HG03064 (cell line): ENCODE measurements at regions not wholly inside any gene's neighbourhood (a gene's known extent, or its start where the extent isn't known, plus 50 kb on each side); places are given as distances from the start of the nearest gene placed in this dataset.

ENCODE experiments used
- ATAC-seq: cut with Tn5 transposase; IDR thresholded peaks from one replicate; pipeline ENCODE4 v1.9.1; 2021; ENCODE audit warnings: low read depth; ENCODE audit not compliant: unreplicated experiment

DNA sequence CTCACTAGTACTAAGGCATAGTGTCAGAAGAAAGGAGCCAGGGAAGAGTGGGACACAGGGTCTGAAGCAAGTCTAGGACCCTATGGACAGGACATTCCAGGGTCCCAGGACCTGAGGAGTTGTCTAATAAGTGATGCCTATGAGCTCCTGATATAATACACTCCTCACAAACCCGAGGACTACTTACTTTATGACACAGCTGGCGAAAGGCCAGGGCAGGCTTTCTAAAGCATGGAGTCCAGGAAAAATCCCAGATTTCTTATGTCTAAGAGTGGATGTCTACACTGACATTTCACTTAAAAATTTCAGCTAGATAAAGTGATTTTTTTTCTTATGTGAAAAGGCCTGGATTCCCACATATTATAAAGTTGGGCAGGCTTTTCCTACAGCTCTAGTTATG is 502.2 kb upstream of the SETBP1 start:
- no peak for ATAC-seq

DNA sequence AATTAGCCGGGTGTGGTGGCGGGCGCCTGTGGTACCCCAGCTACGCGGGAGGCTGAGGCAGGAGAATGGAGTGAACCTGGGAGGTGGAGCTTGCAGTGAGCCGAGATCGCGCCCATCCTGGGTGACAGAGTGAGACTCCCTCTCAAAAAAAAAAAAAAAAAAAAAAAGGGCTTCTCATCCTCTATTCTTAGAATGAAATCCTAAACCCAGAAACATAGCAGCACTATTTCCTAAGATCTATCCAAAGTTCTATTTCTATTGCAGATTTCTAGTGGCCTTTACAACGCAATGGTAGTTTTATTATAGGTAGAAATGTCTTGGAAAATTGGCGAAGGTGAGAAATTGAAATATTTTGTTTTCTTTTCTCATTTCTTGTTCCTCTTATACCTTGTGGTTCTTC is 501.0 kb upstream of the SETBP1 start:
- ATAC-seq: no peak

DNA sequence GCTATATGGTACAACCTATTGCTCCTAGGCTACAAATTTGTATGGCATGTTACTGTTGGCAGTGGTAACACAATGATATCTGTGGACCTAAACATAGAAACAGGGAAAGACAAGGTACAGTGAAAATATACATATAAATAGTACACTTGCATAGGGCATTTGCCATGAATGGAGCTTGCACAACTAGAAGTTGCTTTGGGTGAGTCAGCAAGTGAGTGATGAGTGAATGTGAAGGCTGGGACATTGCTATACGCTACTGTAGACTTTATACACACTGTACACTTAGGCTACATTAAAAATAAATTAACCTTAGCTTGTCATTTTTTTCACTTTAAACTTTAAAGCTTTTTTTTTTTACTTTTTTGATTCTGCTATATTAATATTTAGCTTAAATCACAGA is 500.0 kb upstream of the SETBP1 start:
- no peak for ATAC-seq

DNA sequence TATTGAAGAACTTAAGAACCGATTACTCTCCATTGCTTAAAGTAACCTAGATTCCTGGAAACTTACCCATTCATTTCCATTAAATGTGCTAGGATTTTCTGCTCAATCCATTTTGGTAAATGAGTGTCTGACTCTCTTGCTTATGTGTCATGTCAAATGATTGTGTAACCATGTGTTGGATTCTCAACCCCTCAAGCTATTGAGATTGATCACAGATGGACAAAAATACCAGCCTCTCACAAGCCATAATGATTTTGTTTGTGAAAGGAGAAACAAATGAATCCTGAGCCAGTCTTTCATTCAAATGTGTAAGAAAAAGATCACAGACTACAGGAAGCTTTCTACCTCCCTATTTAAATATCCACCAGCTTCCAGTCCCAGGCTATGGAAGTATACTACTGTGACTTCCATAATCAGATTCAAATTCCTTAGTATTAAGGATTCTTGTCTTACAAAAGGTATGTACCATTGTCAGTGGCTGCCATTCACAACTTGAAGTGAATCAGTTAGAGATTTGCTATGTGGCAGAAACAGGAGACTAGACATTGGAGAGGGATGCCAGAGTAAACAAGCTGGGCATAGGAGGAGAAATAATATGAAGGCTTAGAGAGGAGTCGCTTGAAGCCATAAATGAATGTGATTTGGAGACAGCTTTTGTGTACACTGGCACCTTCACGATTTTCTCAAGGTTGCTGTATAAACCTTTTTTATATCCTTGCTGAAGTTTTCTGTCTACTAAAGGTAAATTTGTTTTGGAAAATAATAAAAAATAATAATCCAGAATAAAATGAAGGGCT is 498.5 kb upstream of the SETBP1 start:
- no peak for ATAC-seq

DNA sequence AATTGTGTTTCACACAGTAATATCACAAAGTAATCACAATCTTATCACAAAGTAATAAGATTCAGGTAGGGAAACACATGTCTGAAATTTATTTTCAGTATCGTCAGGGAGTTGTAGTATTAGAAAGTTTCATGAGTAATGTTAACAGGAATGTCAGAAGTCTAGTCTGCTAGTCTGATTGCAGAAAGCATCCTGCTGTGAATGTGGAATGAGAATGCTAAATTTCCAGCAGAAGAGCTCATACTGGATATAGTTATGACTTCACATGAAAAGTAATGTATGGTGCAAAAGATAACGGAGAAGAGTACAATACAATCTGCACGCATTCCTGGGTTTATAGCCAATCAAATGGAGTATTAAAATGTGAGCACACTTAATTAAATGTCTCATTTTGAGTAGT is 494.7 kb upstream of the SETBP1 start:
- no peak for ATAC-seq

DNA sequence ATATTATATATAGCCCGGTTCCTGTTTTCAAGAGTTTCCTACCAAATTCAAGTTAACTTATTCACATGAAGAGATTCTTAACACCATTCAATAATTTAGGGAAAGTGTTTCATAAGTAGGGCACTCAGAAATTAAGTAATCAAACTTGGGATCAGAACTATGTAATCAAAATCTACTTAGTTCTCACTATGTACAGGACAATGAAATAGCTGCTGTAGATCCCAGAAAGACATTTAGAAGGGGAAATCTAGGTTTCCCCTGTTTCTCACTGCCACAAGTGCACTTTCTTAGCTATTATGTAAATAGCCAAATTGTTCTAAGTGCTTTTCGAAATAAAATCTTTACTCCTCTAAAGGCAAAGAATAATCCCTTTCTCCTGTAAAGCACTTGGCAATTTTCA is 493.6 kb upstream of the SETBP1 start:
- ATAC-seq: no peak

DNA sequence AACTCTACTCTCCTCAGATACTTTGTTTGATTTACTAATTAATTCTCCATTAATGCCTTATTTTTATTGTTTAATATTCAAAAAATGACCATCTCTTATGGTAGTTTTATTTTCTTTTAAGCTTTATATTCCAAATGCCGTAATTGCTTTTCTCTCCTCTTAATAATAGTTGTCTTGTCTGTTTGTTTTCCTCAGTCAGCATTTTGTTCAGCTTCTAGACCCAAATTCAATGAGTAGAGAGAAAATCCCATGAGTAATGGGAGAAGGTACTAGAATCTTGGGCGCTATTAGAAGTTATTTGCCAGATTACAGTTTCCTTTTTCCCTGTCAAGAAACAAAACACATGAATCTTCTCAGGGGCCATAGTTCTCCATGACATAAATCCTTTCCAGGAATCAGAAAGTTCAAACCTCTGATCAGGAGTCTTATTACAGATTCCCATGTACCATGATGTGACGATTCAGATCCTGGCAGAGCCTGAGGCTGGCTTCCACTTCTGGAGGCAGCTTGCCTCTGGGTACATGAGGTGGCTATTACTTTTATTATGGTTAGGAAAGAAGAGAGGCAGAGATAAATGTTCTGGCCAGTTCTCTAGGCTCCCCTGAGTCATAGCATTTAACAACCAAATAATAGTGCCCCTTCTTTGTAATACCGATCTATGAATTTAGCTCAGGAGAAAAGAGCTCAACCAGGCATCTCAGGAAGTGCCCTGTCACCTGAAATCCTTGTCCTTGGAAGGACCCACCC is 485.1 kb upstream of the SETBP1 start:
- ATAC-seq: no peak

DNA sequence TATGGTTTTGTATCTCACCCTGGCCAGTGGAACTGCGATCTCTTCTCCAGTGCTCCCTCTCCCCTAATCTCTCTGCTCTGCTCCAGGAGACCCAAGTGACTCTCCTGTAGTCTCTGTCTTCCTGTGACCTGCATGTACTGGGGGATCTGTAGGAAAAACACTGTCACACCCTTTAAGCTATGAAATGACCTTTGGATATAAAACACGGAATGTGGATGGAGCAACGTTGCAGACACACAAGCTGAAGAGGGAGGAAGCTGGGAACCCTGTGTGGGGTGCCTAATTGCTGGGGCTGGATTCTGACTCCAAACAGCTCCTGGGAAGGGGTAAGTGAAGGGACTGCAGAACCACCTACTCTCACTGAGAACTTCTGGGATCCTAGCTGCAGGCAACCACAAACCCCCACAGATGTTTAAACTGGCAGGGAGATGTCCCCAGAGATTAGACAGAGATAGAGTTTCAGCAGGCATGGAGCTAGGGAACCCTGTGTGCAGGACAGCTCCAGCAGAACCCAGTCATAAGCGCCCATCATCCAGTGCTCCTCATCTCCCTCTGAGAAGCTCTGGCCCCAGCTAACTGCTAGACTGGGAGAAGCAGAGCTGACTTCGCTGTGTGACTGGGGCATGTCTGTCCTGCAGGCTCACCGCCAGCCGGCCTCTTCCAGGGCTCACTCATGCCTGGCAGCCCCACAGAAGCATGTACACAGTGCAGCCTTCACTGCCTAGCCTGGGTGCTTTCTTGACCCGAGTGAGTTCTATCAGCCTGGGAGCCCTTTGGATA is 482.7 kb upstream of the SETBP1 start:
- ATAC-seq: no peak

DNA sequence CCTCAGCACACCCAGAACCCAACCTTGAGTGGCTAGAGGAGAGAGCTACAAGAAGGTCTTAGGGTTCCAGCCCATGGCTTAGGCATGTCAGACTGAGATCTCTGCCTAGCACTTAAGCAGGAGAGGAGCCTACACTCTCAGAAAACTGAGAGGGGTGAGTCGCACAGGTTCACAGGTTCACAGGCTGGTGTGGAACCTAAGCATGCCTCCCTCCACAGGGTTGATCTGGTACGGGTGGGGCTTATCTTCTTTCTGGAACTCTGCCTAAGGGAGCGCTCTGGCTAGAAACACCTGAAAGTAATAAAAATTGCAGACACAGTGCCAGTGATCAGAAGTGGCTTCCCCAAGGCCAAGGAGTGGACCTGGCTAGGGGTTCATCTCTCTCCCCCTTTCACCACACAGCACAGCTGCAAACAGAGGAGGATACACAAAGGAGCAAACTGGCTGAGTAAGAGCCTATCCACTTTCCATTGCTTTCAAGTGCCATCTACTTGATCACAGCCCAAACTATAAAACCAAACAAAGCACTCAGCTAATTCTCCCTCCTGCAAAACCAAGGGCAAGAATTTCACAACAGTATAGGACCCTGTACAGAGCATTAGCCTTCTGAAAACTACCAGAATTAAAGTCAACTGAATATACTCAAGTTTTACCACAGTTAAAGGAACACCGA is 481.9 kb upstream of the SETBP1 start:
- ATAC-seq: no peak

DNA sequence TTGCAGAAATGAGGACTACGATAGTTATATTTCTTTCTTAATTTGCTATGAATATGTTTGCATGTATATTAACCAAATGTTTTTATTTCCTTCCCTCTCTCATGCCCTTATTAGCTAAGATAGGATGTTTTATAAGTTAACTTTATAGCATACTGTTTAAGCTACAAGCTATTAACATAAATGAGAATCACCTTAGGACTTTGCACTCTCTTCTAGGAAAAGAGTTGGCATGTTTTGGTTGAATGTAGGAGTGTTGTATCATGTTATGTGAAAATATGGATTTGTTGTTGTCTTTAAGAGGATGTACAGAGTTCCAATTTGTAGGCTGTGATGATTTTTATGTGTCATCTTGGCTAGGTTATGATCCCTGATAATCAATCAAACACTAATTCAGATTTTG is 467.4 kb upstream of the SETBP1 start:
- ATAC-seq: no peak

DNA sequence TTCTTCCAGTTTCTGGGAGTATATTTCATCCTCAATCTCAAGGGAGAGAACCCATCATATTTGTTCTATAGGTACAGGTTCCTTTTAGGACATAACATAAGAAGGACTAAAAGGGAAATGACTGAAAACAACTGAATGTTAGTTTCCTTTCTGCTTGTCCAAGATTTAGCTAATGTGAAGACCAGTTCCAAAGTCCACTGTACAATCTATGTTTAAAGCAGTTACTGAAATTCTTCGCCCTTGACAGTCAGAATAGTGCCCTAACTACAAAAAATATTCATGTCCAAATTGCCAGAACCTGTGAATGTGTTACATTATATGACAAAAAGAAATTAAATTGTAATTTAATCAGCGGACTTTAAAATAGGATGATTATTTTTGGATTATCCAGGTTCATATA is 466.3 kb upstream of the SETBP1 start:
- ATAC-seq: no peak

DNA sequence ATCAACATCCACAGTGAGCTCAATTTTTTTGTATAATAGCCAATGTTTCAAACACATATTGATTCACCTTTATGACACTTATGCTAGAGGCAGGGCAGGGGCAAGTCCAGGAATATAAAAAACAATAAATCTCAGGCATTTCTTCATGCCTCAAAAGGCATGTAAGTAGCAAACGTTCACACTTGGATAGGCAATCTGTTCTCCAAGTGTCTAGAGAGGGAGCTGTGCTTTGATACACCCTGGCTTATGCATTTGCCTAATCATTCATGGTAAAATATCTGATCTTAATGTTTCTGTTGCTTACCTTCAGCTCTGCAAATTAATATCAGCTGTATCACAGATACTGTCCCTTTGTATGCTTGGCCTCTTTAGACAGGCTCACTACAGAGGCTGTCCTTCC is 464.5 kb upstream of the SETBP1 start:
- no peak for ATAC-seq

DNA sequence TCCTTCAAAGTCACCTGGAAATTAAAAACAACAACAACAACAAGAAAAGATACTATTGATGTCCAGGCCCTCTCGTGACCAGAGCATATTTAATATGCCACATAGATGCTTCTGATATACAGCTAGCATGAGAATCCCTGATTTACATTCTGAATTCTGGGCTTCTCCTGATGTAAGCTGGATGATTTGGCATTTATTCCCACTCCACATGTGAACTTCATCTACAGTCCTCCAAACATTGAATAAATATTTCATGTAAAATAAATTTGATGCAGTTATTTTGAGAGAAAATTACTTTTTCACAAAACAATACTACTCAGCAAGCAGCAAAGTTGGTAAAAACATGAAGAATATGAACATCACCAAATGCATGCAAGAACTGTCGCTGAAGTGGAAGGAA is 453.2 kb upstream of the SETBP1 start:
- ATAC-seq: no peak

DNA sequence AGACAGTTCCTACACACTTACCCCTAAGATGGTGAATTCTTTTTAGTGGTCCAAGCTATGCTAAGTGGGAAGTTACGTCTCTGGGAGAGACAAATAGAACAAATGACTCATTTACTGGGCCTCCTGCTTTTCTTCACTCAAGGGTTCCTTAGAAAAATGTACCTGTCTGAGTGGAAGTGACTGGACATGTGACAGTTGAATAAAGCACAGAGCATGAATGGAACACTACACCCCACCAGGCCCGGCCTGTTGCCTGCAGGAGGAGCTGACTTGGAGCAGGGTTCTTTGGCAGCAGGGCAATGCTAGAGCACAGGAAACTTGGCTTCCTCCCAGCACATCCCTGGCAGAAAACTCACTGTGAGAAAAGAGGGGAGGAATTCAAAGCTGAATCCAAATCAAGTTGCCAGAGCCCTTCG is 451.0 kb upstream of the SETBP1 start:
- ATAC-seq: no peak

DNA sequence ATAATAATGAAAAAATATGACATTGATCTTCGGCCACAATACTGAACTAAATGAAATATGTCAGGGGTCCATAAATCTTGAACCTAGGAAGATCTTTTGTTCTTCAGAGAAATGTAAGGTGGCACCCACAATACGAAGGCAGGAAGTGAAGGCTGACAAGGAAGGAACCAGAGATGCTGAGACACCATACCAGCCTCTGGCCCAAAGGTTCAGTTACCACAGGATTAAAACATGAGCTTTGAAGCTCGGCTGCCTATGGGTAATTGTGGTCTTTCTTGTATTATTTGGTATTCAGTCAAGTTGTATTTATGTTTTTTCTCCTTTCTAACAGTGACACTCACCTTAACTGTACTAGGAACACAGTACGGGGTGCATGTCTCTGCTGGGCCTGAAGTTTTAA is 448.8 kb upstream of the SETBP1 start:
- no peak for ATAC-seq

DNA sequence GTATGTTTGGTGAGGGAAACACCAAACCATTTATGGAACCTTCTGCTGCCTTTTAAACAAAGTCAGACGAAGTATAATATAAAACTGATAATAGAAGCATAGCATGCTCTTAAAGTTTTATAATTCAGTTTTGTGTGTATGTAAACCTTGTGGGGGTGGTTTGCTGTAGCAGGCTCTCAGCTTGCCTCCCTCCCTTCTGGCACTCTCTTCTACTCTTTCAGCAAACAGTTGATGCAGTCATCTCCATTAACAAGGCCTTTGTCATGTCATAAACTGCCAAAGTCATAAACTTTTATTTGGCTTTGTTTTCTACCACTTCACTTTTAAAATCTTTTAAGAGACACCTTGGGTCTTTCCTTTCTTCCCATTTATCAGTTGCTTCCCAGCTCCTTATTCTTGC is 448.2 kb upstream of the SETBP1 start:
- no peak for ATAC-seq

DNA sequence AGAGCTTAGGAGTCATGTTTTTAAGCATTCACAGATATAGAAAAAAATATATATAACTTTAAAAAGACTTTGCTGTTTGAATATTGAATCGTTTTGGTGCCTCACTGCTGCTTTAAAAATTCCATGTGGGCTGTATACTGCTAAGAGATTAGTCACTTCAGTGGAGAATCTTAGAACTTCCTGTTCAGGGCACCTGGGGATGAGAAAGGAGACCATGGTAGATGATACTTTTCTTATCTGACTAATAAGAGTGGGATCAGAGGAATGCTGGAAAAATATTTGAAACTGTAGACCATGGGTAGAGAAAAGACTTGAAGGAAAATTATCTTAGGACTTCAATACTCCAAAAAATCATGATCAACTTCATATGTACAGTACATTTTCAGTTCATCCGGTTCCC is 442.2 kb upstream of the SETBP1 start:
- no peak for ATAC-seq

DNA sequence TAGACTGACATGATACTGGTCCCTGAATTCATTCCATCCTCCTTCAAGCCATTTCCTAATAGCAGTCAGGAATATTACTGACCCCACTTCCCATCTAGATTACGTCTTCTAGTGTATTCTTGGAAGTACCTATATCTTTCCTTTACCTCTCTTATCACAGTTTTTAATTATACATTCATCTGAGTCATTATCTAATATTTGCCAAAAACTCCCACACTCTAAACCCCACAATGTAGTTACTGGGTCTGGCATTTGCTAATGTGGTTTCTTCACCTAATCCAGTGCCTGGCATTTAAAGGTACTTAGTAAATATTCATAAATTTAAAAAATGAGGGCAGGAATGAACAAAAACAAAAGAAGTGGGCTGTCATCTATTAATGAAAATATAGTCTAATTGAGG is 441.8 kb upstream of the SETBP1 start:
- ATAC-seq: no peak

DNA sequence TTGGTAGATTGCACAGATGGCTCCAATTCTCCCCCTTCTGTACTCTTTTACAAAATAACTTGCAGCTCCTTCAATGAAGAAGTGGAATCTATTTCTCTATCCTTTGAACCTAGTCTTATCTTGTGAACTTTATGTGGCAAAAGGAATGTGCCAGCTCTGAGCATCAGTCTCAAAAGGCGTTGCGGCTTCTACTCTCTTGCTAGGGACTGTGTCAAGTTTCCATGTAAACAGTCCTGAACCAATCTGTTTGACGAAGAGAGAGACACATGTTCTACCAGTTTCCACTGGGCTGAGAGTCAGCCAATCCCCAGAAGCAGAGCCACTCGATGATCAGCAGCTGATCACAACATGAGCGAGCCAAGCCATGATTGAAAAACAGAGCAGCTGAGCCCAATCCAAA is 439.7 kb upstream of the SETBP1 start:
- no peak for ATAC-seq

DNA sequence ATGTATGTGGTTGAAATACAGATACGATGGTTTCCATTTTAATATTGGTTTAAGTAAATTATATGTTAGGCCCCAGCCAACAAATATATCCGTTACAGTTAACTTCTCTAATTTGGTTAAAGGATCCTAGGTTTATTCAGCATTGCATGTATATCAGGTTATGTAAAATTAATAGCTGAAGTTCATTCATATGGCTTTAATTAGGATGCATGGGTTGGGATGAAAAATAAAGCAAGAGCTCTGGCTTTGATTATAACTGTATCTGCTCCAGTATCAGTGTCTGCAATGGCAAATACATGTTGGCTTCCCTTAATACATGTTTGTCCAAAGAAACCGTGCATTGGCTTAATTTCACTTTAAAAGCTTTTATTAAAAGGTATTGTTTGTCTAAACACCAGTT is 435.7 kb upstream of the SETBP1 start:
- ATAC-seq: no peak

DNA sequence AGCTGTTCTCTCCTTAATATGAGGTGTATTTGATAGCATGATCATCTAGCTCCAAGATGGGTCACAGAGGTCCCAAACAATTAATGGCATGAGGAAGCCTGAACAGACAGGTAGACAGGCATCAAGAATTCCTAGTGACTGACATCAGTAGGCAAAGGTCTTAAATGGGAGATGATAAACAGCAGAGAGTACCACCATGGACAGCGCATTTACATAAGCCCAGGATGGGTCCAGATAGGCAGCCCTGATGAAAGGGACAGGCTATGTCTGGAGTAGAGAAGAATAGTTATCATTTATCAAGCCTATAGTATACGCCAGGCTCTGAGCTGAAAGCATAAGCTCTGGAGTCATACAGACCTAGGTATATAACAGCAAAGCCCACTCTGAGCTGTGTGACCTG is 434.7 kb upstream of the SETBP1 start:
- ATAC-seq: no peak
